Thyroid gland (tissue), 4 donors: ENCODE measurements at regions not wholly inside any gene's neighbourhood (a gene's known extent, or its start where the extent isn't known, plus 50 kb on each side); places are given as distances from the start of the nearest gene placed in this dataset.
"Not testable (repeated sequence)": the region's sequence is repeated elsewhere in the genome, so short reads cannot be mapped to it uniquely, and the experiment has no call there.

Experiments used
- DNase-seq, 2 donors: peaks; one replicate each; pipeline ENCODE4 v3.0.0-alpha.2; 2019
- H3K27ac ChIP-seq, 3 donors: fragments of 200-600 bp; sonication (generic); 1 replicate in 2 of 3; 2 replicates in 1 of 3; pipeline ENCODE4 v1.5.1; 2016 to 2019; ENCODE audit warnings: mild to moderate bottlenecking in 1 of 3, moderate library complexity in 1 of 3
- H3K27me3 ChIP-seq: fragments of 200-600 bp; sonication (generic); one replicate; pipeline ENCODE4 v1.5.1; 2019
- H3K36me3 ChIP-seq, 2 donors: fragments of 200-600 bp; sonication (generic); one replicate each; pipeline ENCODE4 v1.5.1; 2016 to 2019
- H3K4me1 ChIP-seq, 2 donors: fragments of 200-600 bp; sonication (generic); one replicate each; pipeline ENCODE4 v1.5.1; 2017 to 2019
- H3K4me3 ChIP-seq, 3 donors: fragments of 200-600 bp; sonication (generic); replicated peaks in 1 of 3; 1 replicate in 2 of 3; 2 replicates in 1 of 3; pipeline ENCODE4 v1.5.1; 2016; ENCODE audit warnings: mild to moderate bottlenecking in 1 of 3
- H3K9me3 ChIP-seq: fragments of 200-600 bp; sonication (generic); one replicate; pipeline ENCODE4 v1.5.1; 2017
- CTCF ChIP-seq, 6 experiments: fragments of 200-600 bp in 3 of 6; fragments of 450-650 bp in 3 of 6; sonication (generic) in 3 of 6; IDR thresholded peaks; one replicate each; pipeline ENCODE4 v1.5.1; 2016 to 2019; ENCODE audit warnings: antibody characterized with exemption in 6 of 6, mild to moderate bottlenecking in 2 of 6, inconsistent platforms in 1 of 6, moderate library complexity in 1 of 6
- POLR2A ChIP-seq, 2 donors: fragments of 450-650 bp; IDR thresholded peaks; one replicate each; pipeline ENCODE4 v1.6.1; 2017; ENCODE audit warnings: antibody characterized with exemption in 2 of 2, mild to moderate bottlenecking in 2 of 2, moderate library complexity in 1 of 2
- WGBS, 2 donors: methylation state at CpG; one replicate each; pipeline ENCODE4 v1.1.5; 2017; 5-methylcytosine and 5-hydroxymethylcytosine counted together
- intact Hi-C: fragments of 100-400 bp; cut with DNase I; formaldehyde crosslinking; loops from one replicate; pipeline ENCODE4 v1.15.1; 2023

- H3K27me3 ChIP-seq: no peaks in the 10 kb centered on the region
- H3K27ac ChIP-seq: peak overlapping the region in 1 of 3 donors; percentile 47
- TF ChIP-seq CTCF (IDR thresholded peaks at IDR 0.05): no peak
- 43 to 55% methylated on average over 4 of the region's 4 CpGs for WGBS, 2 donors
- no peaks in the 10 kb centered on the region for H3K36me3 ChIP-seq
- no peaks in the 10 kb centered on the region for H3K9me3 ChIP-seq
- DNase-seq: peak; percentile 58
- intact Hi-C loops: no loop called here
- H3K4me3 ChIP-seq: no peak overlapping the region
- peaks cover 5 to 14% of the 10 kb centered on the region in 2 donors for H3K4me1 ChIP-seq
These were observed 385.6 kb downstream of the MLLT3 start for GRCh38 chr9:20236676-20237075.

- H3K9me3 ChIP-seq, H3K36me3 ChIP-seq, H3K27ac ChIP-seq, intact Hi-C loops, DNase-seq, H3K27me3 ChIP-seq, H3K4me3 ChIP-seq: not testable (repeated sequence)
- H3K4me1 ChIP-seq: peaks cover 5 to 14% of the 10 kb centered on the region in 2 donors
- WGBS, 2 donors: 93 to 98% methylated on average over 11 of the region's 11 CpGs
These were observed 387.1 kb downstream of the MLLT3 start for GRCh38 chr9:20235206-20235605.

DNA sequence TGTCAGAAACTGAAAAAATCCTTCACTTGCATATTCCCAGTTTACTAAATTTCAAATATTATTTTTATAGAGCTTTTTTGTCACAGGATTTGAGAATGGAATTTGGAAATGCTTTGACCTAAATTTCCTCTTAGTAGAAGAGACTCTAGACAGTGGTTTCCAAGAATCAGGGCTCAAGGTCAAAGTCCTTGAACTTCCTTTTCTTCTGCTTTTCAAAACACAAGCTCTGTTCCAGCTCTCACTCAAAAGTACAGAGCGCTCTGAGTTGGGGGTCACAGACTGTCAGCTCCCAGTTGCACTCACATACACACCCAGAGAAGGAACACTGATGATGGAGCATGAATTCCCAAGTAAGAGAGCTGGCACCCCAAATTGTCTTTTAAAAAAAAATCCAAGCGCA, 394.2 kb downstream of the MLLT3 start:
- no peak overlapping the region for H3K4me3 ChIP-seq
- WGBS, 2 donors: 67 to 82% methylated on average over 2 of the region's 2 CpGs
- TF ChIP-seq POLR2A (IDR thresholded peaks at IDR 0.05) (no peak), CTCF (IDR thresholded peaks at IDR 0.05) (no peak)
- H3K4me1 ChIP-seq: peaks cover 0 to 3% of the 10 kb centered on the region in 2 donors
- no peaks in the 10 kb centered on the region for H3K9me3 ChIP-seq
- no peaks in the 10 kb centered on the region for H3K27me3 ChIP-seq
- intact Hi-C loops: no loop called here
- no peak for DNase-seq
- no peaks in the 10 kb centered on the region for H3K36me3 ChIP-seq
- H3K27ac ChIP-seq: no peak overlapping the region

DNA sequence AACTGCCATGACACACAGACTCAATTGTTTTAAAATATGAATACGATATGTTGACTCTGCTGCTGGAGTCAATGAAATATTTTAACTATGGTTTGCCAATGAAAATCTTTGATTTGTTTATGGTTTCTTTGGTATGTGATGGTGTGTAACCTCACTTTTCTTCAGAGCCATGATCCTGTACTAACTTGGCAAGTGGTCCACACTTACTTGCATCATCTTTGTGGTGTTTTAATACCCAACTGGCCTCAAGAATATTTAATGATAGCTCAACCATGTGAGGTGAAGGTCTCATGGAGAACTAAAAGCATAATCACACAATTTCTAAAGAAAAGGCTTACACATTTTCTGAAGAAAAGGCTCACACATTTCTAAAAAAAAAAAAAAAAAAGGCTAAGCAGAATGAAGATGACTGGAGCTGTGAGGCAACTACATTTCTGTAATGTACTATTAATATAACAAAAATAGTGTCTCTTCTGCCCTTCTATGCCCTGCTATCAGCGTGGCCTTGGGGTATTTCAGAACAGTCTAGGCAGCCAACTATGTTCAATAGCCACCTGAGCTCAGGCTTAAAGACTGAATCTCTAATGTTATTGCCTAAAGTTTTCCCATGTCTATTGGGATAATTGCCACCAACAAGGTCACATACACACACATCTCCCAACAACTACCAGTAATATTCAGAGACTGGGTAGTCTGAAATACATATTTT, 395.0 kb downstream of the MLLT3 start:
- no peaks in the 10 kb centered on the region for H3K36me3 ChIP-seq
- intact Hi-C loops: no loop called here
- no peaks in the 10 kb centered on the region for H3K9me3 ChIP-seq
- H3K4me1 ChIP-seq: peaks cover 0 to 3% of the 10 kb centered on the region in 2 donors
- 43 to 46% methylated on average over 2 of the region's 2 CpGs for WGBS, 2 donors
- no peak overlapping the region for H3K4me3 ChIP-seq
- no peak overlapping the region for H3K27ac ChIP-seq
- no peak for TF ChIP-seq POLR2A (IDR thresholded peaks at IDR 0.05)
- no peak for TF ChIP-seq CTCF (IDR thresholded peaks at IDR 0.05)
- no peak for DNase-seq
- H3K27me3 ChIP-seq: no peaks in the 10 kb centered on the region

DNA sequence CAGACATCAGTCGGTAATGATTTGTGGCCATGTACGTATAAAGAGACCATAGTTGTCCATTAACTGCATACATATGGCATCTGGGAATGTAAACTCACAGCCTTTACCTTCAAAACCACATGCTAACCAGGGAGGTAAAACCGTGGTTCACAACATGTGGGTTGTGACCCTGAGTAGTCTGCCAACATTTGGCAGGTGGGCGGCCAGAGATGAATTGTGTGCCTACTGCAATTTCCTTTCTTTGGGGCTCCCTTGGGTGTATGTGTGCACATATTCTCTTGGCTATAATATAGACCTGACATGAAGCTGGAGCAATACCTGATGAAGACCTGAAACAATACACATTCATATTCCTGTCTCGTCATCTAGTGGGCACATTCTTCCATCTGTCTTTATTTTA, 396.0 kb downstream of the MLLT3 start:
- H3K36me3 ChIP-seq: no peaks in the 10 kb centered on the region
- DNase-seq: no peak
- no peak for TF ChIP-seq POLR2A (IDR thresholded peaks at IDR 0.05)
- no peak for TF ChIP-seq CTCF (IDR thresholded peaks at IDR 0.05)
- no peak overlapping the region for H3K27ac ChIP-seq
- H3K27me3 ChIP-seq: no peaks in the 10 kb centered on the region
- H3K4me3 ChIP-seq: no peak overlapping the region
- no peaks in the 10 kb centered on the region for H3K9me3 ChIP-seq
- 80 to 94% methylated on average over 5 of the region's 5 CpGs for WGBS, 2 donors
- peaks cover 0 to 3% of the 10 kb centered on the region in 2 donors for H3K4me1 ChIP-seq
- intact Hi-C loops: no loop called here
